Vagina (tissue), 2 donors: ENCODE measurements at regions not wholly inside any gene's neighbourhood (a gene's known extent, or its start where the extent isn't known, plus 50 kb on each side); places are given as distances from the start of the nearest gene placed in this dataset.

Experiments
- DNase-seq, 2 donors: peaks; one replicate each; pipeline ENCODE4 v3.0.0-alpha.2; 2017; ENCODE audit errors: extremely low spot score in 2 of 2
- H3K27ac ChIP-seq: fragments of 200-600 bp; sonication (generic); one replicate; pipeline ENCODE4 v1.5.1; 2019
- H3K27me3 ChIP-seq: fragments of 200-600 bp; sonication (generic); one replicate; pipeline ENCODE4 v1.5.1; 2019
- H3K36me3 ChIP-seq, 2 donors: fragments of 200-600 bp; sonication (generic); one replicate each; pipeline ENCODE4 v1.5.1; 2017 to 2019
- H3K4me1 ChIP-seq: fragments of 200-600 bp; sonication (generic); one replicate; pipeline ENCODE4 v1.5.1; 2019
- H3K4me3 ChIP-seq, 2 donors: fragments of 200-600 bp; sonication (generic); 1 replicate in 1 of 2; 2 replicates in 1 of 2; pipeline ENCODE4 v1.5.1; 2016 to 2019
- H3K9me3 ChIP-seq: fragments of 200-600 bp; sonication (generic); one replicate; pipeline ENCODE4 v1.5.1; 2019
- CTCF ChIP-seq, 3 experiments: fragments of 450-650 bp in 2 of 3; fragments of 200-600 bp in 1 of 3; sonication (generic) in 1 of 3; IDR thresholded peaks; one replicate each; pipeline ENCODE4 v1.5.1; 2017 to 2019; ENCODE audit warnings: antibody characterized with exemption in 3 of 3, mild to moderate bottlenecking in 2 of 3, moderate library complexity in 2 of 3
- POLR2A ChIP-seq, 2 donors: fragments of 450-650 bp; IDR thresholded peaks; one replicate each; pipeline ENCODE4 v1.6.1; 2017; ENCODE audit warnings: antibody characterized with exemption in 2 of 2, mild to moderate bottlenecking in 2 of 2, moderate library complexity in 2 of 2
- POLR2AphosphoS5 ChIP-seq, 2 donors: sonication (generic); formaldehyde crosslinking; IDR thresholded peaks; one replicate each; pipeline ENCODE4 v1.9.0; 2017; ENCODE audit warnings: antibody characterized with exemption in 2 of 2, mild to moderate bottlenecking in 2 of 2, low read depth in 1 of 2; ENCODE audit not compliant: insufficient read depth in 1 of 2
- intact Hi-C: fragments of 100-400 bp; cut with DNase I; formaldehyde crosslinking; loops from one replicate; pipeline ENCODE4 v1.15.1; 2023

GRCh38 chr4:28313729-28314713 is 1453.4 kb downstream of the STIM2 start:
- no peaks in the 10 kb centered on the region for H3K27me3 ChIP-seq
- H3K4me3 ChIP-seq = no peak overlapping the region
- intact Hi-C loops = no loop called here
- H3K36me3 ChIP-seq = no peaks in the 10 kb centered on the region
- no peak overlapping the region for H3K27ac ChIP-seq
- no peak for DNase-seq
- H3K4me1 ChIP-seq = no peaks in the 10 kb centered on the region
- no peak for TF ChIP-seq CTCF (IDR thresholded peaks at IDR 0.05)
- TF ChIP-seq POLR2A (IDR thresholded peaks at IDR 0.05) = no peak
- no peak for TF ChIP-seq POLR2AphosphoS5 (IDR thresholded peaks at IDR 0.05; ENCODE audit: insufficient read depth in 1 of 2, low read depth in 1 of 2)
- H3K9me3 ChIP-seq = no peaks in the 10 kb centered on the region

- TF ChIP-seq POLR2A (IDR thresholded peaks at IDR 0.05) = no peak
- TF ChIP-seq CTCF (IDR thresholded peaks at IDR 0.05) = no peak
- TF ChIP-seq POLR2AphosphoS5 (IDR thresholded peaks at IDR 0.05; ENCODE audit: insufficient read depth in 1 of 2, low read depth in 1 of 2) = no peak
- no peaks in the 10 kb centered on the region for H3K9me3 ChIP-seq
- H3K4me1 ChIP-seq = no peaks in the 10 kb centered on the region
- H3K36me3 ChIP-seq = no peaks in the 10 kb centered on the region
- H3K27me3 ChIP-seq = no peaks in the 10 kb centered on the region
- intact Hi-C loops = no loop called here
- no peak for DNase-seq
- no peak overlapping the region for H3K4me3 ChIP-seq
- H3K27ac ChIP-seq = no peak overlapping the region
These were observed 1456.6 kb downstream of the STIM2 start for GRCh38 chr4:28317221-28317620.

GRCh38 chr4:28334249-28334648 is 1473.6 kb downstream of the STIM2 start:
- TF ChIP-seq POLR2A (IDR thresholded peaks at IDR 0.05) = no peak
- no peak for TF ChIP-seq POLR2AphosphoS5 (IDR thresholded peaks at IDR 0.05; ENCODE audit: insufficient read depth in 1 of 2, low read depth in 1 of 2)
- TF ChIP-seq CTCF (IDR thresholded peaks at IDR 0.05) = no peak
- no peak for DNase-seq
- Histone ChIP-seq H3K36me3 (no peaks in the 10 kb centered on the region), H3K27me3 (no peaks in the 10 kb centered on the region), H3K27ac (no peak overlapping the region), H3K4me3 (no peak overlapping the region), H3K9me3 (no peaks in the 10 kb centered on the region), H3K4me1 (no peaks in the 10 kb centered on the region)
- intact Hi-C loops = no loop called here

- Histone ChIP-seq H3K4me3 (no peak overlapping the region), H3K4me1 (no peaks in the 10 kb centered on the region), H3K27me3 (no peaks in the 10 kb centered on the region), H3K27ac (no peak overlapping the region), H3K9me3 (no peaks in the 10 kb centered on the region), H3K36me3 (no peaks in the 10 kb centered on the region)
- no peak for TF ChIP-seq CTCF (IDR thresholded peaks at IDR 0.05)
- no peak for TF ChIP-seq POLR2AphosphoS5 (IDR thresholded peaks at IDR 0.05; ENCODE audit: insufficient read depth in 1 of 2, low read depth in 1 of 2)
- no peak for TF ChIP-seq POLR2A (IDR thresholded peaks at IDR 0.05)
- DNase-seq = no peak
- intact Hi-C loops = no loop called here
These were observed 1481.1 kb downstream of the STIM2 start for GRCh38 chr4:28341784-28342183.

GRCh38 chr4:28350485-28350884 is 1489.8 kb downstream of the STIM2 start:
- Histone ChIP-seq H3K36me3 (no peaks in the 10 kb centered on the region), H3K27ac (no peak overlapping the region), H3K4me3 (no peak overlapping the region), H3K9me3 (no peaks in the 10 kb centered on the region), H3K4me1 (no peaks in the 10 kb centered on the region), H3K27me3 (no peaks in the 10 kb centered on the region)
- no peak for DNase-seq
- TF ChIP-seq POLR2A (IDR thresholded peaks at IDR 0.05) (no peak), POLR2AphosphoS5 (IDR thresholded peaks at IDR 0.05; ENCODE audit: insufficient read depth in 1 of 2, low read depth in 1 of 2) (no peak), CTCF (IDR thresholded peaks at IDR 0.05) (no peak)
- intact Hi-C loops = no loop called here
